ENCODE measurements at regions not wholly inside any gene's neighbourhood (a gene's known extent, or its start where the extent isn't known, plus 50 kb on each side); places are given as distances from the start of the nearest gene placed in this dataset.
A peak's percentile ranks its signal among the peaks of the same experiment; 100 is the strongest.

DNA sequence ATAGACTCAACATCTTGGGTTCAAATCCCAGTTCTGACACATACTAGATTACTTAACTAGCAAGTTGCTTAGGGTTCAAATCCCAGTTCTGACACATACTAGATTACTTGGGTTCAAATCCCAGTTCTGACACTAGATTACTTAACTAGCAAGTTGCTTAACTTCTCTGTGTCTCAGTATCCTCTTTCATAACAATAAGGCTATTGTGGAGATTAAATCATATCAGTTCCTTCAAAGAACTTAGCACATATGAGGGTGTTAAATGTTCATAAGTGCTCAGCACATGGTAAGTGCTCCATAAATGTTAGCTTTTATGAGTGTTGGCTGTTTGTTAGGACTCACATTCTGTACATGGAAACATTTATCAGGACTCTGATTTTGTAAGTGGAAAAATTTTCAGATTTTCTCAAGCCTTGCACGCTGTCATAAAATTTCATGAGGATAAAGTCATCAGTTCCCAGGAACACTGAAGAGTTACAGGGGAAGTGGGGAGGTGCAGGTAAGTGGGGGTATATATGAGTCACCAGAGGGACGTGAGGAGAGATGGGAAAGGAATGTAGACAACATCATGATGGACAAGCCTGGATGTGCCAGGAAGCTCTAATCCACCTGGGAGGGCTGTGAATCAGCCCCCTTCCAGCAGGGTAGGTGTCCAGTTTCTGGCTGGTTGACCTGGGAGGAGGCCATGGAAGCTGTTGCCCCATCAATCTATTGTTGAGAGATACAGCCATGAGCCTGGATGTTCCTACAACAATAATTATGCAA is 532.2 kb upstream of the WWC1 start:
- DNase-seq (ENCODE audit: low read depth): peak; percentile 88

DNA sequence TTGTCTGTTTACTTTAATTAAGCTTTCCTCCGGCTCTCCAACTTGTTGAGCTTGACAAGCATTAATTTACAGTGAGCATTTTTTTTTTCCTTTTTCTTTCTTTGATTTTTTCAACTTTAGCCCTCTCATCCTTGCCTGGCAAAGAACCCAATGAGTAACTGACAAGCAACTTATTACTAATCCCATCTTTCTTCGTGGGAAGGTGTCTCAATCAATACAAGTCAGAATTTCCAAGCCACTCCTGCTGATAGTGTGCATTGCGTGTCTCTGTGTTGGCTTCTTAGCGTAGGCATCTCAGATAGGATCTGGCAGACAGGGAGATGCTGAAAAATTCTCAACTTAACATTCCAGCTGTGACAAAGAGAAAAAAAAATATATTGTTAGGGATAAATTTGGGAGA is 527.7 kb upstream of the WWC1 start:
- peak; percentile 80 for DNase-seq (ENCODE audit: low read depth)

DNA sequence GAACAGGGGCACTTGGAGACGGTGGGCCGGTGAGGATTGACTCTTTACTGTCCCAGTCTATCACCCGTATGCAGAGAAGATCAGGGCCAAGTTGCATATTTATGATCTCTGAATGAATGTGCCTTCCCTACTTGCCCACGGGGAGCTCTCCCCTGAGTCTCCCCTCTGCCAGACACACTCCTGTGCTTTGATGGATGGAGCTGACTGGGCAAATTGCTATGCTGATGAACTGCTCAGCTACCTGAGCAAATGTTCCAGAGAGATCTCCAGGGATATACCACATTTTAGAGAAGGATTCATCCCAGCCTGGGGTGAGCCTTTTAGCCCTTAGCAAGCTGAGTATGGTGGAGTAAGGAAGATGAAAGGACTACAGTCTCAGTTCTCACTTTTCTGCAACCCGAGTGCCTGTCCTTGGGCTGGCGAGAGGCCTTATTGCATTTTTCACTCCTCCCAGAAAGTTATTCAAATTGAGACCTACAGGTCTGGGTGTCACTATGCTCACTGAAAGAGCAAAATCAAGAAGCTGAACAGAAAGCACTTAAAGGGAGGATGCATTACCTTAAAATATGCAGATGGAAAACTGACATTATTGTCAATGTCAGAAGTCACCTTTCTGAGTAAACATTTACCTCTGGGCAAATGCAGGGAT is 526.7 kb upstream of the WWC1 start:
- no peak for DNase-seq (ENCODE audit: low read depth)

DNA sequence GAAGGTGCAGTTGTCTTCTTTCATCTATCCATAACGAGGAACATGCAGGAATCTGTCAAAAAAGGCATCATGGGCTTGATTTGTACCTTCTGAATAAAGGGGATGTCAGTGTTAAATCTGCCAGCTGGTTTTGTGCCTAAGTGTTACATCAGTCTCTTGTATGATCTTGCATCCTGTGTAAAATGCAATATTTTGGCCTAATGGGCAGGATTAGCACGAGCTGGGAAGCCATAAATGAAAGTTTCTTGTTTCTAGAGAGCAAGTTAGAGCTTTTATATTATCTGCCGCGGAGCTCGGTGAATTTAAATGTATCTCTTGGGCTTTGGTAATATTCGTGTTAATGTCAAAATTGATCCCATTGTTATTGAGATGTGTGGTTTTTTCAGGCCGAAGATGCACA is 526.1 kb upstream of the WWC1 start:
- DNase-seq (ENCODE audit: low read depth): no peak

DNA sequence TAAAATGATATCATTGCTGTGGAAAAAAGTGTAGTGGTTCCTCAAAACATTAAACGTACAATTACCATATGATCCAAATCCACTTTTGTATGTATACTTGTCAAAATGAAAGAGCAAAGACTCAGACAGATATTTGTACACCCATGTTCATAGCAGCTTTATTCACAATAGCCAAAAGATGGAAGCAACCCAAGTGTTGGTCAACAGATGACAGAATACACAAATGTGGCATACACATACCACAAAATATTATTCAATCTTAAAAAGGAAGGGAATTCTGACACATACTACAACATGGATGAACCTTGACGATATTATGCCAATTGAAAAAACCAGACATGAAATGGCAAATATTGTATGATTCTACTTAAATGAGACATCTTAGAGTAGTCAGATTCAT is 524.5 kb upstream of the WWC1 start:
- no peak for DNase-seq (ENCODE audit: low read depth)

DNA sequence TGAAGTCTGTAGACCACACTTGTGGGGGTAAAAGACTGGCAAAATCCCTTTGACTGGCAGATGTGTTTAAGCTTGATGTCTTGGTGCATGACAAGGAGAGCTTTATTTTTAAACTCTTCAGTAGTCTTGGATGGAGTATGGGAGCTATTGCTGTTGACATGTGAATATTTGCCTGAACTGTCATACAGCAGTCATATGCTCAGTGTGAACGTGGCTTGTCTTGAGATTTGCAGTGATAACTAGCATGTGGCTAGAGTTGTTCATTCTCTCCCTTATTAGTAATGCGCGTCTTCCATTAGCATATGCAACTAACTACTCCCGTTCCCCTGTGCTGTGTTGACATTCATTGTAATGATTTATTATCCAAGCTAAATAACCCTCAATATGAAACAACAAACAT is 523.6 kb upstream of the WWC1 start:
- DNase-seq (ENCODE audit: low read depth): peak; percentile 45

DNA sequence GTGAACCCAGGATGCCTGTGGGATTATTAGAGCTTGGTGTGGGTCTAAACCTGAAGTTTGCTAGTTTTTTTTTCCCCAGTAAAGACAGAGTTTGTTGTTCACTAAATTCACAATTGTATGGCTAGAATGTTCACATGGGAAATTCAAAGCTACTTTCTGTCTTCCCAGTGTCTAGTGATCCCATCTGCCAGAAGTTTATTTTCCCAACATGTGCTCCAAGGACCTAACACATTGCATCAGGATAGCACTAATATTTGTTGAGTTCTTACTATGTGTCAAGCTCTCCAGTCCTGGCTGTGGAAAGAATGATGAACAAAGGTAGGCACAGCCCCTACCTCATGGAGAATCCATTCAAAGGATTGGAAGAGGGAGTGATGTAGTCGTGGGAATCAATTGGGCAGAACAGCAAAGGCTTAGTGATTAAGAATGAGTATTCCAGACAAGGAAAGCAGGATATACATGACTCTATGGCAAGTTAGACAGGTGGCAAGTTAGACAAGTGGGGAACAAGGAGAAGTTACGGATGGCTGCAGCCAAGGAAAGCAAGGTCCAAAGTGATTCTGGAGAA is 521.5 kb upstream of the WWC1 start:
- DNase-seq (ENCODE audit: low read depth): no peak

DNA sequence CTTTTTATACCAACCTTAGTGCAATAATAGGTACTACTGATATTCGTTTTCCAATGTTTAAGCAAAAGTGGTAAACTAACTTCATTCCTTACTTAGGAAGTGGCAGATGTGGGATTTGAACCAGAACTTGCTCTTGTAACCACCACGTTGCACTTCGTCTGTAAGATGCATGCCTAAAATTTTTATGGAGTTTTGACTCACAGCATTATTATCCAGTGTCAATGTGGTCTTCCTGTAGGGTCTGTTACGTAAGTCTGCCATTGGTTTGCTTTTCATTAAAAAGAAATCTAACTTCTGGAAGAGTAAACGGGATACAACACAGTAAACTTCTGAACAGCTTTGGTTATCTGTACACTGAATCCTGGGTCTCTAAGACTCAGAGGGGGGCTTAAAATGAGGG is 521.0 kb upstream of the WWC1 start:
- peak; percentile 86 for DNase-seq (ENCODE audit: low read depth)

DNA sequence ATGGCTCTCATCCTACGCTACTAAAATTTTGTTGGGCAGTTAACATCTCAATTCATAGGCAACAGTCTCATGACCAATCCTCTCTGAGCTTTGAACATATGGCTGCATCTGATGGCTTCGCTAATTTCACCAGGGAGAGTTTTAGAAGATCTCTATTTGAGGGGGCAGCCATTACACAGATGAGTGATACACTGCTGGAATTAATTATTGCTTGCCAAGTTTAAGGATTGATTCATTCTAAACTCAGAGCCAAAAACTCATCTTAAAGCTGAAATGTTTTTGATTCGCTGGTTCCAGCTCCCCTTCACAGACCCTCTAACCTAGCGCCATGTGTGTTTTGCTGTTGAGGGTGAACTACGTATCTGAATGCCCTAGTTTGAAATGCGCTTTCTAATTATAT is 519.9 kb upstream of the WWC1 start:
- DNase-seq (ENCODE audit: low read depth): no peak

DNA sequence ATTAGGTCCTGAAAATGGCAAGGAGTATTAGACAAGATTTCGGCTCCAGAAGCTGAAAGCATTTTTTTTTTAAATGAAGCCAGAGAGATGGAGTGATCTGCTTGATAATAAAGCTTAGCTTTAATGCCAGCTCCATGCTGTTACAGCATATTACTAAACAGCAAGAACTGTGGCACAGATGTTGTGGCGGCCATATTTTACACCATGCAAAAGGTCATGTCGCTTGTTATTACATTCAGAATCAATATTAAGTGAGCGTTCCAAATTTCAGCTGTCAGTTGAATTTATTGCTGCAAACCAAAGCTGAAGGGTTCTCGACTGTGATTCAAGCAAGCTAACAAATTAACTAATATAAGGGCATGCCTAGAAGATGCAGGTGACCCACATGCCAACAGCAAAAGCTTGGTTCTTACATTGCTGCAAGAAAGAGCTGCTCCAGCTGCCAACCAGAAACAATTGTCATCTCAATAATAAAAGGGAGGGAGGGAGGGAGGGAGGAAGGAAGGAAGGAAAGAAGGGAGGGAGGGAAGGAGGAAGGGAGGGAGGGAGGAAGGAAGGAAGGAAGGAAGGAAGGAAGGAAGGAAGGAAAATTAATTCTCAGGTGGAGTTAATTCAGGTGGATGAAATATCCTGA is 517.7 kb upstream of the WWC1 start:
- no peak for DNase-seq (ENCODE audit: low read depth)

DNA sequence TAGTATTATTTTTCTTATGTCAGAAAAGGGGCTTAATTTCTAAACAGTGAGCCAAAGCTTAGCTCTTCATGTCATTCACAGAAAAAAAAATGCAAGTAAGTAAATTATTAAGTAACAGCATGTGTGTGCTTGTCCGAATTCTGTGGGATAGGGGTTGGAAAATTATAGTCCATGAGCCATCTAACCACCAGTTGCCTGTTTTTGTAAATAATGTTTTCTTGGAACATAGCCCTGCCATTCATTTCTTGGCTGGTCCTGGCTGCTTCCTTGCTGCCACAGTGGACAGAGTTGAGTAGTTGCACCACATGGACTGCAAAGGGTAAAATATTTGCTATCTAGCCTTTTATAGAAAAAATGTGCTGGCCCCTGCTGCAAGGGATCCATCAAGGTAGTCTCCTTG is 513.7 kb upstream of the WWC1 start:
- DNase-seq (ENCODE audit: low read depth): peak; percentile 79

DNA sequence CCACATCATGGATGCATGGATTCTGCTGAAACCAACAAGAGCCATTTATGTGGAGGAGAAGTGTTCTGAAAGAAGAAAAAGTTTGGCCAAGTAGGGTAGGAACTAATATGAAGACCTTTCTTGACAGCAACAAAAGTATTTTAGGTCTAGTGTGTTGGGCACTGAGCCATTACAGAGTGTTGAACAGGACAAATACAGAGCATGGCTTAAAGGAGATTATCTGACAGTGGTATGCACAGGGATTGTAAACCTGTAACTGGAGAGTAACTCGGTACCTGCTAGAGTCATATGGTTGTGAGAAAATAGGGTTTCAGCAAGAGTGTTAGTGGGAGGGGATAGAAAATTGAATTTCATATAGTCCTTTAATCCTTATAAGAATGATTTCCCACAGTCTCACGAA is 513.2 kb upstream of the WWC1 start:
- no peak for DNase-seq (ENCODE audit: low read depth)

DNA sequence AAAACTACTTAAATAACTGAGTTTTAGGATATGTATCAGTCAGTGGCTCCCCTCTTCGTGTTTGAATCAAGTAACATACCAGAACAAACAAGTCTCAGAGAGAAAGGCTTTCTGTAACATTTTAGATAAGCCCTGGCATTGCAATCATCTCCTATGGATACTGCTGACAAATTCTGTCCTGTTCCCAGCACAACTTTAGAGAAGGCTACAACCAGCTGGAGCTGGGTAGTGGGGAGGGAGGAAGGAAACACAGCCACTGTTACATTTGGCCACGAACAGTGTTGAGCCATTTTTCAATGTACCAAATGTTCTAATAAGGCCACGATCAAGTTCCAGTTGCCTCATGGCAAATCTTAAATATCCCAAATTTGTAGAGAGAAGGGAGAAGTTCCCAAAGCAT is 511.8 kb upstream of the WWC1 start:
- DNase-seq (ENCODE audit: low read depth): no peak

DNA sequence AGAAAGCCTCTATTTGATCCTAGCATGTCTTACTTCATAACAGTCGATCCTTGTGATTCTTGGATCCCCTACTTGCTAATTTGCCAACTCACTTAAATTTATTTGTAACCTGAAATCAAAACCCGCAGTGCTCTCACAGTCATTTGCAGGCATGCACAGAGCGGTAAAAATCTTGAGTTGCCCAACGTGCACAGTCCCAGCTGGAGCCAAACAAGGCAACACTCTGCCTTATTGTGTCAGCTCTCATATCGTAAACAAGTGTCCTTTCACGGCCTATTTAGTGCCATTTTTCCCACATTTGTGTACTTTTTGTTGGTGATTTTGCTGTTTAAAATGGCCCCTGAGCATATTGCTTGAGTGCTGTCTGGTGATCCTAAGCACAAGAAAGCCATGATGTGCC is 511.3 kb upstream of the WWC1 start:
- no peak for DNase-seq (ENCODE audit: low read depth)

DNA sequence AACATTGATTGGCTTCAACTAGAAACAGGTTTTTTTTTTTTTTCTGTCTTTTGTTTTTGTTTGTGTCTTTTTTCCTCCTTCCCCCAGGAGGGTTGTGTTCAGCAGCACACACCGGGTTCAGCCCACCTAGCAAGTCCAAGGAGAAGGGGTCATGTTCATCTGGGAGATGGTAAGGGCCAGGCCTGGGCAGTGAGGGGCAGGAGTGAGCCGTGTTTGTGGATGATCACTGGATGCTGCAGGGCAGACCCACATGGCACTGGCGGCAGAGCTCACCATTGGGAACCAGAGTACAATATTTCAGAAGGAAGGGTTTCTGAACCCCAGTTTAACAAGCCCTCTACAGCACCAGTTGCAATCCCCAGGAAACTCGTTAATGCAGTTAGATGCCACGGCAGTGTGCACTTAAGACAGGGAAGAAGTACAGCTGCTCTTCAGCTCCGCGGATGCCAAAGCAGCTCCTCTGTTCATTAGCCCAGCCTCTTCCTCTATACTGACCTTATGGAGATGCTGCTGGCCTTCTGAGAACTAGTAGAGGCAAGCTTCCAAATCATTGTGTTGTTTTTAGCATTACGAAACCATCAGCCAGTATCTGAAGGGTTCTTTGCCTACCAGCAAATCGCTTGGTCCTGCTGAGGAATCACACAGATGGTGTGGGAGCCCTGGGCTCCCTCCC is 508.2 kb upstream of the WWC1 start:
- DNase-seq (ENCODE audit: low read depth): no peak

DNA sequence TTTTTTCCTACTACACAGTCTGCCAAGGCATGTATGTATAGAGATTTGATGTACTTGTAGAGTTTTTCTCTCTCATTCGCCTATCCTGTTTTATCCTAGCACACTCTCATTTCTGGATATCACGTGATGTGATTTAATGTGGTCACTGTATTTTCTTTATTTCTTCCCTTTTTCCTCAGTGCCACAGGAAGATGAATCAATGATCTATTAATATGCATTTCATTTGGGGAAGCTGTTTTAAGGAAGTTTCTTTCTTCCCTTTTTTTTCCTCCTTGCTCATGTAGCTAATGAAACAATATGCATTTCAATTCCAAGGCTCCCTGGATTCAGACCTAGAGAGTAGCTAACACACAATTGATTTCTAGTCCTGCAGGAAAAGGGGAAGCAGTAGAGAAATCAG is 506.3 kb upstream of the WWC1 start:
- DNase-seq (ENCODE audit: low read depth): no peak

DNA sequence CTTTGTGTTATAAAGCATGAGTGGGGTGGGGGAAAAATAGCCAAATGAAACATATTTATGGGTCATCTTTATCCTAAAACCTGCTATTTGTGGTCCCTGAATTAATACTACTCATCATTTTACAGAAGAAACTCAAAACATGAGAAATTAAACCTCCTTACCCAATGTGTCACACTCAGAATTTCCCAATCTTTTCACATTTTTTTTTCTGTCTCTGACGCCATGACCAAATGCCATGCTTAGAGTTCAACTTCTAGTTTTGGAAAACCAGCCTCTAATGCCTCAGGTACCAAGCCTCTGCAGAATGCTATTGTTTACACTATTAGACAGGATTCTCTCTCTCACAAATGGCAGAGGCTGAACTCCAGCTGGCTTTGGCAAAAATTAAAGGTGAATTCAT is 505.5 kb upstream of the WWC1 start:
- no peak for DNase-seq (ENCODE audit: low read depth)

DNA sequence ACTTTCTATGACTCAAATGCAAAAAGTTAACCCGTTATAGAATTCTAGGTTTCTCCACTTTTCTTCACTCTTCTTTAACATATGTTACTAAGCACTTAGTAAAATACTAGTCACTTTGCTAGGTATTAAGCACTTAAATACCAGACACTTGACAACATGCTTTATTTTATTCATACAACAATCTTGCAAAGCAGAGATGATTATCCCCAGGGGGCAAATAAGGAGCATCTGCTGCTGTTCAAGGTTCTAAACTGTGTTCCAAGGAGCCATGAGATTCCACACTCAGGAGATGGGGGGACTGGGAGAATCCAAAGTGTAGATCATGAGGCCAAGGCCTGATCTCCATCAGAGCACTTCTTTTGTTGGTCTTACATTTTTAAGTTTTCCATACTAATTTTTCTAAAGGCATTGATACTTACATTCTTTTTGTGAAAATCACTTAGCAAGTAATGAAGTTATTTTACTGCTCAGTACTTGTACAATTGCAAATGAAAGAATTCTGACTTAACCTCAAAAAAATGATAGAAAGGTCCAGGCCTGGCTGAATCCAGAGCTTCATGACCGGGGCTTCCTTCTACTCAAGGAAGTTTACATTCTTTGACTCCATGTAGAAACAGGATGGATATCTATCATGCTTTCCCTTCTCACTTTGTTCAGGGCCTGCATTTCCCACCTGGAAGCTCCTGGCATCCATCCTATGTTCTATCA is 504.4 kb upstream of the WWC1 start:
- peak; percentile 53 for DNase-seq (ENCODE audit: low read depth)

DNA sequence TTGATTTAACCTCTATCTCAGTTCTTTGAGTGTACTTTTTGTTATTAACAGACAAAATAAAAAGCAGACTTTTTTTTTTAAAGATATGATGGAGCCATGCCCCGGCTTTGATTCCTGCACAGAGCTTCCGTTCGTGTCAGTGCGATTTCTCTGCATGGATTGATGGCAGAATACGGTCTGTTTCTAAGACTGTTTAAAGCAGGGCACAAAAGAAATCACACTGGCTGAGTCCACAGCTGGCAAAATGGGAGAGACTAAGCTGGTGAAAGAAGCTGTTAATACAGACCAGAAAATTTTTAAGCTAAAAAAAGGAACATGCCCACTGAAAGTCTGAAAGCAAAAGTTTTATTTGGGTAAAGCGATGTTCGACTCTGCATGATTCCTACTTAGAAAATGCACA is 501.4 kb upstream of the WWC1 start:
- no peak for DNase-seq (ENCODE audit: low read depth)

DNA sequence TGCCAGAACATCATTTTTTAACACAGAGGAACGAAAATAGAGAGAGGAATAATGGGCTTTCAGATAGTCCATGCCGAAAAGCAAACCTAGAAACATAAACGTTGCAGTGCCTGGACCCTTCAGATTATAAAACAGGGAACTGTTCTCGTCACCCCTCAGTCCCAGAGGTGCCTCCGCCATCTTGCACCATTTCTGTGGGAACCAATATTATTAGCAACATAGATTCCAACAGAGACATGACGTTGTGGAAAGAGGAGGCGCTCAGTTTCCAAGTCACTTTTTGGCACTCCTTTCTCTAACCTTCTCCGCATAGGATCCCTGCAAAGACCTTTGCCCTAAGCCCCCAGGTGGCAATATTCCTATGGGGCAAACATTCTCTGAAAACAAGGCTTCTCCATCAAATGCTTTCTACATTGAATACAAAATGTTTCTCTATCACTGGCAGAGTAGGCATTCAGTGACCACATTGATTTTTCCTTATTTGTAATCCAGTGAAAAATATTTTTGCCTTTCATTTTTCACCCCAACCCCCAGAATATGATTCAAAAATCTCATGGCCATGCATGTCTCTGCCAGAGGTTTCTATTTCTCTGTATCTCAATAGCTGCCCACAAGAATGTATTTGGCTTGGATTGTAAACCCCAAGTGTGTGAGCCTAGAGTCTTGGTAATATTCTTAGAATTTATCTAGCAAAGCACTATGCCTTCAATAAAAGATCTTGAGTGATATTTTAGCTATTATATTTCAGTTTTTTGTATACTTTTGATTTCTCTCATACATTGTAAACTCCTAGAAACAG is 500.8 kb upstream of the WWC1 start:
- DNase-seq (ENCODE audit: low read depth): no peak

DNA sequence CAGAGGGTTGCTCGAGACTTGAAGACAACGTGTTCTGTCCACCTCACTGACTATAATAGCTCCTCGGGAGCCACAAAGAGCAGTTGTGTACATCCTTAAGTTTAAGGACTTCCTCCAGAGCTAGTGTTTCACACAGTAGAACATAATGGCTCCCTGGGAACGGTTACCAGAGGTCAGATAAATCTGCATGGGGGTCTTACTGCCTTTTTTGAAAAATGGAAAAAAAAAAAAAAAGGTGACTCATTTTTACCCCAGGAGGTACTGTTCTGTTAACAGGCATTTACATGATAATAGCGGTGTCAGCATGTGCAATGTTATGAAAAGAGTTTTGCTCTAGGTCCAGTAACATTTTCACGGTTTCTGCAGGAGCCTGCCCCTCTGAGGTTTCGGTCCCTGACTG is 498.9 kb upstream of the WWC1 start:
- DNase-seq (ENCODE audit: low read depth): no peak

Measured in GM04504 (cell line).